22Rv1 (cell line): ENCODE measurements at regions not wholly inside any gene's neighbourhood (a gene's known extent, or its start where the extent isn't known, plus 50 kb on each side); places are given as distances from the start of the nearest gene placed in this dataset.

Experiments used
- ZFX ChIP-seq: fragments of 450-650 bp; IDR thresholded peaks from 2 replicates; pipeline ENCODE4 v1.6.1; 2017; ENCODE audit warnings: antibody characterized with exemption, borderline replicate concordance
- TF ChIP-seq, protein P1 (sequence below): fragments of 450-650 bp; IDR thresholded peaks from 2 replicates; pipeline ENCODE4 v1.5.1; 2017; ENCODE audit warnings: mild to moderate bottlenecking

DNA sequence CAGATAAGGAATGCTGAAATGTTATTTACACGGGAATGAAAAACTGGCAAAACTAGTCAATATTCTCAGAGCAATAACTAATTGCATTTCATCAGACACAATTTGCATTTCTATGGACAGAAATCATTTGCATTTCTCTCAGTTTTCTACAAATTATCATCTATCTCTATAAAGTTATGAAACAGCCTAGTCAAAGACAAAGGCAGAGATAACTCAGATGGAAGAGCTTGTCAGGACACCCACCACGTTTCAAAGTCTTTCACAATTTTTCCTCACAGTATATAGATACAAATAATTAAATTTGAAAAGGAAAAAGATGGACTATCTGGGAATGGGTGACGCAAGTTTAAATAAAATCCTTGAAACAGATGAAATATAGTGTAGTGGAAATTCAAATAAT lies 230.8 kb downstream of the GASK1B start:
- TF ChIP-seq, protein P1, sequence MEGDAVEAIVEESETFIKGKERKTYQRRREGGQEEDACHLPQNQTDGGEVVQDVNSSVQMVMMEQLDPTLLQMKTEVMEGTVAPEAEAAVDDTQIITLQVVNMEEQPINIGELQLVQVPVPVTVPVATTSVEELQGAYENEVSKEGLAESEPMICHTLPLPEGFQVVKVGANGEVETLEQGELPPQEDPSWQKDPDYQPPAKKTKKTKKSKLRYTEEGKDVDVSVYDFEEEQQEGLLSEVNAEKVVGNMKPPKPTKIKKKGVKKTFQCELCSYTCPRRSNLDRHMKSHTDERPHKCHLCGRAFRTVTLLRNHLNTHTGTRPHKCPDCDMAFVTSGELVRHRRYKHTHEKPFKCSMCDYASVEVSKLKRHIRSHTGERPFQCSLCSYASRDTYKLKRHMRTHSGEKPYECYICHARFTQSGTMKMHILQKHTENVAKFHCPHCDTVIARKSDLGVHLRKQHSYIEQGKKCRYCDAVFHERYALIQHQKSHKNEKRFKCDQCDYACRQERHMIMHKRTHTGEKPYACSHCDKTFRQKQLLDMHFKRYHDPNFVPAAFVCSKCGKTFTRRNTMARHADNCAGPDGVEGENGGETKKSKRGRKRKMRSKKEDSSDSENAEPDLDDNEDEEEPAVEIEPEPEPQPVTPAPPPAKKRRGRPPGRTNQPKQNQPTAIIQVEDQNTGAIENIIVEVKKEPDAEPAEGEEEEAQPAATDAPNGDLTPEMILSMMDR, result no peak
- no peak for TF ChIP-seq ZFX
